GM18870 (cell line): ENCODE measurements at regions not wholly inside any gene's neighbourhood (a gene's known extent, or its start where the extent isn't known, plus 50 kb on each side); places are given as distances from the start of the nearest gene placed in this dataset.

Source experiments
- ATAC-seq: cut with Tn5 transposase; IDR thresholded peaks from one replicate; pipeline ENCODE4 v1.9.1; 2021; ENCODE audit warnings: moderate library complexity; ENCODE audit not compliant: unreplicated experiment

DNA sequence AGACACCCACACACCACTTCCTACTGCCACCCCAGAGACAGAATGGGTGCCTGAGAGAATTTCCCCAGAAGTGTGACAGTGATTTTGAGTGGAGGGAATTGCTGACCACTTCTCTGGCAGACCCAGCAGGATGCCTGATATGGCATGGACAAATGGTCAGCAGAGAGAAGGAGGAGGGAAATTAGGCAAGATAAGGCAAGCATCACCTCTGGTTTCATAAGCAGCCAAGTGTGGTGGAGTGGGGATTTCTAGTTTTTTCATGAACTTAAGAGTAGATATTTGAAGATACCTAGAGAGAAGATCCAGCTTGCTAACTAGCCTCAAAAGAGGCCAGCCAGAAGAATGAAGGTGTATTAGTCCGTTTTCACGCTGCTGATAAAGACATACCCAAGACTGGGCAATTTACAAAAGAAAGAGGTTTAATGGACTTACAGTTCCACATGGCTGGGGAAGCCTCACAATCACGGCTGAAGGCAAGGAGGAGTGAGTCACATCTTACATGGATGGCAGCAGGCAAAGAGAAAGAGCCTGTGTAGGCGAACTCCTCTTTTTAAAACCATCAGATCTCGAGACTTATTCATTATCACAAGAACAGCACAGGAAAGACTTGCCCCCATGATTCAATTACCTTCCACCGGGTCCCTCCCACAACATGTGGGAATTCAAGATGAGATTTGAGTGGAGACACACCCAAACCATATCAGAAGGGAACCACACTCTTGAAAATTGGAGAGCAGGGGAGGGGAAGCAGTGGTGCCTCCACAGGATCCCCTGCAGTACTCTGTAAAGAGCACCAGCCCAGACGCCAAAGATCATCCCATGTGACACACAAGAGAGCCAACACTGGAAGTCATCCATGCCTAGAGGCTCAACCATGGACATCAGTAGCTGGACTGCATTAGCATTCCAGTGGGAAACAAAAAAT lies 64.2 kb downstream of the RBM43 start:
- ATAC-seq, result no peak

DNA sequence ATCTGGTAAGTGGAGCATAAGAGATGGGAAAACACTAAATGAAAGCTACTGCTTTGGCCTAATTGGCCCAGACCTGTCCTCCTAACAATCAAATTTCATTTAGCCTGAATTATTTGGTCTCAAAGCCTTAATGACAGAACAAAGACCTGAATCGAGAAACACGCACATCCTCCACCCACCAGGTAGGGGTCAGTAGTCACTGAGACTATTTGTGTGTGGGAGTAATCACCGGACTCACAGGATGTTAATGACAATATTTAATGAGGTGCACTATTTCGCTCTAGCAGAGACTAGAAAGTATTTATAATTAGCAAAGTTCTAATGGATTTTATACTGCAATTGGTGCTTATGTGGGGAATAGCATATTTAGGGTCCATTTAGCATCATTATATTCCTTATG lies 68.1 kb downstream of the RBM43 start:
- no peak for ATAC-seq

DNA sequence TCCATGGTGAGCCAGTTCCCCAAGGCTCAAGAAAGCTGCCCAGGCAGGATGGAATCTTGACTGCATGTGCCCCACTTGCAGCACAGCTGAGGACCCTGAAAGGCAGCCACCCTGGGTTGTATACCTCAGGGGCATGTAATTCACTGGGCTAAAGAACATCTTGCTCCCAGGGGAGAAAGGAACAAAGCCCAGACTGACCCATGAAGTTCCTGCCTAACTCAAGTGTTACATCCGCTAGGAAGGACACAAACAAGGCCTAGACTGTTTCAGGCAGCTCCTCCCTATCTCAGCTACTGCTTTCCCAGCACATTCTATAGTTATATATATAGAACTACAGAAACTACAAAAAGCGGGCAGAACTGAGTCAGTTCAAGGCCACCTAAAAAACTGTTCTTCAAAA lies 69.0 kb downstream of the RBM43 start:
- ATAC-seq, result no peak

DNA sequence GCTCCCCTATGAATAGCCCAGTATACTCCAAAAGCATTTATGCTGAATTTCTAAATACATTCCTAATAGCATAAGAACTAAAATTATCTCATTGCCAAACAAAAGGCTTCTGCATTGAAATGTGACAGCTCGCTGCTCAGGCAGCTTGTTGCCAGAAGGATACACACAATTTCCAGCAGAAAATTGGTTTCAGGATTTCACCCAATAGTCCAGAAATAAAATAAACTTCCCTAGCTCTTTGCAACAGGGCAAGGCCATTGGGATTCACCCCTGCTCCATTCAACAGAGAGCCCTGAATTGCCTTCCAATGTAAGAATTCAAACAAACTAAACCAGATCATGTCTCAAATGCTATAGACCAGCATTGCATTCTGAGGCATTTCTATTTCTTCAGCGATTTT lies 70.7 kb downstream of the RBM43 start:
- no peak for ATAC-seq

DNA sequence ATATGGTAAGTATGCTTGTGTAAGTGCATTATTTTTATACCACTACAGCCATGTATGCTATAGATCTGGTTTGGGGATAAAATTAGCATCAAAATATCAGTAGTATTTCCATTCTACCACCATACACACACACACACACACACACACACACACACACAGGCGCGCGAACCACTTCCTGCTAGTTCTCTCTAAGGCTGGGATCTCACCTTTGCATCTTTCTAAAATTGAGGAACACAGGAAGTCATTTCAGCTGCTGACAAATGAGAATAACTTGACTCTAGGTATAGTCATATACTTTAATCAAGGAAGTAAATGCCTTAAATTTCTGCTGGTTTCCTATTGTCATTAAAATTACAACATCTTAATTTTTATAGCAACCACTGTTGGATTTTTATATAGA lies 72.5 kb downstream of the RBM43 start:
- ATAC-seq, result no peak

DNA sequence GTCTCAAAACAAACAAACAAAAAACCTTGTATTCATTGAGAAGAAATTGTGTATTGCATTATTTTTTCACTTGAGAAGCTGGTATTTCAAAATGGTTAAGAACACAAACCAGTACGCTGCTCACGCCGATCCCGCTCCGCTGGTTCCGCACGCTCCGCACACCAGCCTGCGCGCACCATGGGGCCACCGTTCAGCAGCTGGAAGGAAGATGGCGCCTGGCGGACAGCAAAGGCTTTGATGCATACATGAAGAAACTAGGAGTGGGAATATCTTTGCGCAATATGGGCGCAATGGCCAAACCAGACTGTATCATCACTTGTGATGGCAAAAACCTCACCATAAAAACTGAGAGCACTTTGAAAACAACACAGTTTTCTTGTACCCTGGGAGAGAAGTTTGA lies 75.7 kb downstream of the RBM43 start:
- no peak for ATAC-seq

DNA sequence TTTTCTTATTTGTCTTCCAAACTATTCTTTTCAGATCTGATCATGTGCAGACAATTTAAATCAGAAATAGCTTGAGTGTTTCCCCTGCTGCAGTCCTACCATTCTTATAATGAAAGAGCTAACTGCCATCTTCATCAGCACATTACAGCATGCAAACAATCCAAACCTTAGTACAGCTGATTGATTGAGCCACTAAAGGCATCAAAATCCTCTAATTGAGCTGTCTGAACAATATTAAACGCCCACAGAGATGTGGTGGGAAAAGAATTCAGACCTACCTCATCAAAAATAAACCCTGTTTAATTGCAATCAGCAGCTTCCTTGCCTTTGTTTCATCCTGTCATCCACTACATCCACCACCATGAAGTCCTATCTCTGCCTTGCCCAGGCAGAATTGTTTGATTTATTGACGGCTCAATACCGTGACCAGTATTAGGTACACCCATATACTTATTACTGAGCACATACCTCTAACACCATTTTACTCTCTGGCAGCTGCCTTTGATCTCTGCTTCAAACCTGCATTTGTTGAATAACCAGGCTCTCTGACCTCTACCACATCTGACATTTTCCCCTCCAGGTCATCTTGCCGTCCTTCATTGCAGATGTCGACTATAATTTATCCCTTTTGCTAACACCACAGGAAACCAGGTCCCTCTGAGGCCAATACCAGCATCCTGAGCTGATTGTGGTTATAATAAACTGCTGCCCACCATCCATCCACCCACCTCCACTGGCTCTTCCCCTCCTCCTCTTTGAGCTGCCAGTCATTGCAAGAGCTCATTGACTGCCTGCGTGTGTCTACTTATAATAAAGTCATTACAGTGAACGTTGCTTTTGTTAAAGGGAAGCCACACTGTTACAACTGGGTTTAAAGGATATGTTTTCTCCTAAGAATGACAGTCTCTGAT lies 78.5 kb downstream of the RBM43 start:
- ATAC-seq, result no peak

DNA sequence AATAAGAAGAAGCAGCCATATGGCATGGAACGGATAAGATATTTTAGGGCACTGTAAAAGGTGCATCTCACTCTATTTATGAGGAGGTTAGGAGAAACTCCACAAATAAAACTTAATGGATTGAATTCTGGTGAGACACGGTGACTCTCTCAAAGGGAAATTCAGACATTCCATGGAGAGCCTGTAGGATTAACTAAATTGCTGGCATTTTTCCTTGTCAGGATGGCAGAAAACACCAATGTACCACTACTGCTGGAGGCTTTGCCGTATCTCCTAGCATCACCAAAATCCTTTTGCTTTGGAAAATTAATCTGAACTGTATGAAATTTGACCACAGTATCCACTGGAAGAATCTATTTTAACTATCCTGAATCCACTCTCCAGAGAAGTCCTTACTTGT lies 79.3 kb downstream of the RBM43 start:
- ATAC-seq, result no peak

DNA sequence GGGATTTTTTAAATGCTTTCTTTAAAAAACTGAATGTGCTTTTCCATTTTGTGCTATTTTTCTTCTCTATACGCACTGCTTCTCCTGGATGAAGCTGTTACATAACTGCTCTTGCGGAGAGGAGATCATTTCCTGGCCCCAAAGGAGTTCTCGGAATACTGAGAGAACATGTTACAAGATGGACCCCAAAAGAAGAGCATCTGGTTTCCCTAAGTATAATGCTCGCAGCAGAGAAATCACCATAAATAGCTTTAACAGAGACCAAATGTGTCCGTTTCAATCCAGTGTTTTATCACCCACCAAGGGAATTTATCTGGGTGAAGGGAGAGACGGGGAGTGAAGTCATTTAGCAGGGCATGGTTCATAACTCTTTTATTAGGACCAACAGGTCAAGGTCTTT lies 80.1 kb downstream of the RBM43 start:
- ATAC-seq, result no peak

DNA sequence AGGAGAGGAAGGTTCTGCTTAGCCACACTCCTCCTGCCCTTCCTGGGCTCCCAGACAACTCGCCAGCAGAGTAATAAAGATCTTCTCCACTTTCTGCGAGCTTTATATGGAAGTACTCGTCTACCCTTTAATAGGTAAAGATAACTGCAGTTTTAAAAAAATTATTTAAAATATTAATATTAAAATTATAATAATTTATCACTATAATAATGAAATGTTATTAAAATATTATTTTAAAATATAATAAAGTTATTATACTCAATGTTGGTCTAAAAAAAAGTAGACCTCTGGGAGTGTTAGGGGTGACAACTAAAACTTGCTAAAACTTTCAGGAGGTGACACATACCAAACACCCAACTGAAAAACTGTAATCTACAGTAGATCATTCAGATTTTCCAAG lies 81.5 kb downstream of the RBM43 start:
- no peak for ATAC-seq

DNA sequence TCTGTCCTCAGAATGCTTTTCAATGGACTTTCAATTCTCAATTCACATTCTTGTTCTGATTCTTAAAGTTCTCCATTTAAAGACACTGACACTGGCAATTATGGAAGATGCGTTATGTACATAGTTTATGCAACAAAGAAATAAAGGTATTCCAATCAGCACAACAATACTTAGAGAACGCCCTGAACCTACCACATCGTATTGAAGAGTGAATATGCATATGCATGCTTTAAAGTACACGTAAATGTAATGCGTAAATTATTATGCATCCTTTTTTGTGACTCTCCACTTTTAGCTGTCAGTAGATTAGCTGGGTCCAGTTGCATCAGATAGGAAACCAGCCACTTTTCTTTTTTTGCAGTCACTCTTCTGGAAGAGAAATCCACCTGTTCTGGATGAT lies 83.5 kb downstream of the RBM43 start:
- ATAC-seq, result no peak

DNA sequence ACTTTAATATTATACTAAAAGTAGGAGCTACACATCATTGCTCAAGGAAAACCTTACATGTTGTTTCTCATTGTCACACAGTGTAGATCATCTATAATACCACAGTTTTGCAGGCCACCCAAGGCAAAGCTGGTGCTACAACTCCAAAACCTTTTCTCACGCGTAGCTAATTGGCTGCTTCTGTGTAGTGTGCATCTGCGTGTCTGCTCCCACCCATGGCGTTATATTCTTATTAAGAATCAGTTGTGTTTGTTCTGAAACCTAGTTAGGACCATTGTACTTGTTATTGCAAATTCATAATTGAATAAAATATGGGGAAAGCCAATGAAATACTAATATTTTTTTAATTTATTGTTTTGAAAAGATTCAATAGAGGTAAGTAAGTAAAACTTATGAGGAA lies 83.9 kb downstream of the RBM43 start:
- no peak for ATAC-seq

DNA sequence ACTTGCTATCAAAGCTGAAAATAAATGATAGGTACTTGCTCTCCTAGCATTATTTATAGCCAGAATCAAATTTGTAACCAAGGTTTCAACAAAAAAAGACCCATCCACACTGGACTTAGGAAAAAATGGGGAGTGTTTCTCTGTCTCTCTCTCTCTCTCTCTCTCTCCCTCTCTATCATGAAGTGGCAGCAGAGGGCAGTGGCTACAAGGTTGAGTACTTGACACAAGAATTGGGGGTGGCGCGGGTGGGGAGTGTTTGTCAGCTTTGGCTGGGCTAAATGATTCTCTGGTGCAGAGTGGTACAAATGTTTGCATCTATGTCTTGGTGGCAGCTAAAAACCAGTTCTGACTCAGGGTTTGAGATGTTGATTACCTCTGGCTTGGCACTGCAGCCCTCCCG lies 85.0 kb downstream of the RBM43 start:
- no peak for ATAC-seq

DNA sequence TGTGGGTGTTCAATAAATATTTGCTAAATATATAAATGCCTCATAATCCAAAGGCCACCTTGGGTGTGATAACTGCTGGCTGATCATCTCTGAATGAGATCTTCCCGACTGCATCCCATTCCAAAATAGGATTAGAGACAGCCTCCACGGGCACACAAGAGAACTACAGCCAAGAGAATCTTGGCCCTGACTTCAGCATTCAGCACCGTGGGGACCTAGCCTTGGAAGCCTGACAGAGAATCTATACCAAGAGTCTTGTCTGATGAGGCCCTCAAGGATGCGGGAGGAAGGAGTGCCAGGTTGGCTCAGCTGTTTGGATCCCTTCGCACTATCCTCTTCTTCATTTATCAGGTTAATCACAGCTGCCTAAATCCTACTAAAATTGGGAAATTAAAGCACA lies 85.8 kb downstream of the RBM43 start:
- ATAC-seq, result no peak

DNA sequence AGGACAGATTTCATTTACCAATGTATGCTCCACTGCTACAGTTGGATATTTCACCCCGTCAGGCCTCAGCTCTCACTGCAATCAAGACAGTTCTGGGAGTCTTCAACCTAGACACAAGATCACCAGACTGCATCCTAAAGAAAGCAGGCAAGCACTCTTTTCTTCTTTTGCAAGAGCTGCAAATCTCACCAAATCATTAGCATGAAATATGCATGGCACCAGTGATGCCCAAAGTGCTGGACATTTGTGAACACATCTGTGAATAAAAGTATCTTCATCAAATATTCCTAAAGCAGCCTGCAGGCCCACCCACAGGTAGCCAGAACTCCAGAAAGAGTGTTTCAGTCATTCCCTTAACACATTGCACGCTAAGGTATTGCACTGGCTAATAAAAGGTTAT lies 87.5 kb downstream of the RBM43 start:
- ATAC-seq, result no peak

DNA sequence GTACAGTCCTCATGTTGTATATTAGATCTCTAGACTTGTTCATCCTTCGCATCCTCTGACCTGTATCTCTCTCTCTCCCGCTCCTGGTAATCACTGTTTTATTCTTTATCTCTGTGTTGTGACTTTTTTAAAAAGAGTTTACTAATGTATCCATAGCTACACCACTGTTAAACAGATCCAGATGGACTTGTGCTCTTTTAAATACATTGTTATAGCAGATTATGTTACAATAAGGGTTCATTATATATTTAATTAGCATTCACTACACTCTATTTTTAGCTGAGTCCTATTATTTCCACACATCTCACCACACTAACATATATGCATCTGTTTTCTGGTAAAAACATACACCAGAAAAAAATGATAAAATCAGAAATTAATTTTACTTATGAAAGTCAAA lies 90.5 kb downstream of the RBM43 start:
- no peak for ATAC-seq

DNA sequence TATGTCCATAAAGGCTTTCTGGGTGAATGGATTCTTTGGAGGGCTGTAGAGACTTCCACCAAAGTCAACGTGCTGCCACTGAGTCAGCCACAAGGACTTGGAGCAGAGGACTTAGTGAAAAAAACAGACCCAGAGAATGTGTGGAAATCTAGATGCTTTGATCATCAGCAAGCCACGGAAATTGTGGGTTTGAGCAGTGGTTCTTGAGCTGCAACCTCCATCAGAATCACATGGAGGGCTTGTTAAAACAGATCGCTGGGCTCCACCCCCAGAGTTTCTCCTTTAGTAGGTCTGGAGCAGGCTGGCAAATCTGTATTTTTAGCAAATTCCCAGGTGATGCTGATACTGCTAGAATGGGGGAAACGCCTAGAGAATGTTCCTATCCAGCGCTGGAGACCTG lies 95.3 kb downstream of the RBM43 start:
- ATAC-seq, result no peak

DNA sequence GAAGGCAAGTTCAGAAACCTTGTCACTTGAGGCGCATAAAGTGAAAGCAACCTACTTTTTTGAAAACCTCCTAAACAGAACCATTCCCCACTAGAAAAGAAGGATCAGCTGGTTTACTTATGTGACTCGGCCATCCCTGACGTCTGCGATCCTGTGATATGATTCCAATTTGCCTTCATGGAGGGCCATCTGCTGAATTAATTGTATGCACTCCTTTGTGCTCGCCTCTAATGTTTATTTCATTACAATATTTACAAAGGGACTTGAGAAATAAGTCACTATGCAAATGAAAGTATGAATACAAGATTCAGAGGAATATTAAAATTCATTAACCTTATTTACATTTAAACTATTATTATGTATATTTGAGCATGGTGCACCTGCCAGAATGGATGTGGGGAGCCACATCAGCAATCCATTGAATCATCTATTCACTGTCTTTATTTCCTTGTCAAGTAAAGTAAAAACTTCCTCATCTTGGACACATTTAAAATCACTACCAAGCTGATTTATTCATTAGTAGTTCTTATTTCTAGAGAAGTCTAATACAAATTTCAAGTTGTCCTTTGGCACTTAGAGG lies 96.5 kb downstream of the RBM43 start:
- ATAC-seq, result no peak

DNA sequence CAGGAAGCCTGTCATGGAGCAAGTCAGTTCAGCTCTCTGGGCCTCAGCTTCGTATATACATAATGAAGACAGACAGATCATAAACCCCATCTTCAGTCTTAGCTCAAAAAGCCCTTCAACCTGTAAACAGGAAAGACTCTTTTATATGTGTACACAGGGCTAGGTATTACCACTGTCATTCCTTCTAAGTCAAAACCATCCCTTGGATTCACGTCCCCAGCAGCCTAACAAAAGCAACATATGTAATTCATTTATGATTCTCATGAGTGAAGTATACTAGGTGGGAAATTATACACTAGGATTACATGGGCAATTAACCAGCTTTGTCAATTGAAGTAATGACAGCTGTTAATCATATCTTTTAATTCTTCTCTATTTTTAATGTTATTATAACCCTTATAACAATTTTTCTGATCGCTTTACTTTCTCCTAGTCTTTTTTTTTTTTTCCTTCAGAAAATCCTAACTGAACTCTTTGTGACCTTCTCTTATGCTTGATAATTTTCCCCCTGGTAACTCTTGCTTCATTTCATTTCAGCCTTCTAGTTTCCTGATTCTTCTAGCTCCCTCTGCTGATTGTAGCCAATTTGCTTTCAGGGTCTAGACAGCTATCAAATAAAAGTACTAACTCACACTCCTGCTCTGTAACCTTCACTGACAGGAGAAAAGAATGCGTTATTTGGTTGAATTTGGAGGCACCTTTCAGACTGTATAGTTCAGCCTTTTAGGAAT lies 99.7 kb downstream of the RBM43 start:
- ATAC-seq, result no peak

DNA sequence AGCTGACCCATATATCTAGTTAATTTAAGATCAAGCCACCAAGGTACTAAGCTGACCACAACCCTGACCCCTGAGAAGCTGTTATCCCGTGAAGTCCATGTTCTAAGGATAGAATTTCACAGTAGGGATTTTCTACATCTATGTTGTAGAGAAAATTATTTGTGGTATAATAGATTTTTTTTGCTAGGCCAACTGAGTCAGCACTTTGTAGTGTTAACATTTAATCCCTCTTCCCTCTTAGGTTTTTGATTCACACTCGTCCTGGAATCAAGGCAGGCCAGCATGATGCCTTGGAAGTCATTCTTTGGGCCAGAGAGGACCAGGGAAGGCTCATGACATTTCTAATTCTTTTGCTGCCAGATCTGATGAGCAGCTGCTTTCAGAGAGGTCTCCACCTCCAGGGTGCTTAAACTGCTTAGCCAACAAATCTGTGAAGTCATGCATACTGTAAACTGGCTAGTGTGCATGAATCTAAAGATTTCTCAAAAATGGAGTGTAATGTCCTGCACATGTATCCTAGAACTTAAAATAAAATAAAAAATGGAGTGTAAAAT lies 102.5 kb downstream of the RBM43 start:
- ATAC-seq, result no peak
